ENCODE measurements at regions not wholly inside any gene's neighbourhood (a gene's known extent, or its start where the extent isn't known, plus 50 kb on each side); places are given as distances from the start of the nearest gene placed in this dataset.
A peak's percentile ranks its signal among the peaks of the same experiment; 100 is the strongest.

- H3K36me3 ChIP-seq (ENCODE audit: insufficient read depth, low read length): no peaks in the 10 kb centered on the region
- H3K9ac ChIP-seq (ENCODE audit: insufficient read length): no peak overlapping the region
- H3K4me3 ChIP-seq: no peak overlapping the region
- no peaks in the 10 kb centered on the region for H3K9me3 ChIP-seq (ENCODE audit: low read depth, low read length)
- H3K27ac ChIP-seq: no peak overlapping the region
- no peak for DNase-seq (ENCODE audit: low read depth, low spot score)
- TF ChIP-seq POLR2AphosphoS5 (IDR thresholded peaks at IDR 0.05; ENCODE audit: borderline replicate concordance, low read depth, low read length) (no peak), FOXP2 (optimal IDR thresholded peaks at IDR 0.05; ENCODE audit: control extremely low read depth, extremely low read length, insufficient read depth) (no peak), EZH2 (IDR thresholded peaks at IDR 0.05) (no peak)
Observed at GRCh38 chr7:25852939-25853271, 299.1 kb upstream of the NFE2L3 start.

- Histone ChIP-seq H3K9ac (ENCODE audit: insufficient read length) (no peak overlapping the region), H3K27ac (no peak overlapping the region), H3K4me3 (no peak overlapping the region), H3K9me3 (ENCODE audit: low read depth, low read length) (no peaks in the 10 kb centered on the region), H3K36me3 (ENCODE audit: insufficient read depth, low read length) (no peaks in the 10 kb centered on the region)
- no peak for DNase-seq (ENCODE audit: low read depth, low spot score)
- TF ChIP-seq POLR2AphosphoS5 (IDR thresholded peaks at IDR 0.05; ENCODE audit: borderline replicate concordance, low read depth, low read length): no peak
- TF ChIP-seq FOXP2 (optimal IDR thresholded peaks at IDR 0.05; ENCODE audit: control extremely low read depth, extremely low read length, insufficient read depth): no peak
- no peak for TF ChIP-seq EZH2 (IDR thresholded peaks at IDR 0.05)
Observed at GRCh38 chr7:25853314-25853713, 298.7 kb upstream of the NFE2L3 start.

GRCh38 chr7:25854059-25854458 is 297.9 kb upstream of the NFE2L3 start:
- Histone ChIP-seq H3K9ac (ENCODE audit: insufficient read length) (peak overlapping the region; percentile 35), H3K36me3 (ENCODE audit: insufficient read depth, low read length) (no peaks in the 10 kb centered on the region), H3K27ac (peak overlapping the region; percentile 87; the same call in 1 of the 2 replicates), H3K4me3 (peak overlapping the region; percentile 86), H3K9me3 (ENCODE audit: low read depth, low read length) (no peaks in the 10 kb centered on the region)
- no peak for TF ChIP-seq FOXP2 (optimal IDR thresholded peaks at IDR 0.05; ENCODE audit: control extremely low read depth, extremely low read length, insufficient read depth)
- TF ChIP-seq POLR2AphosphoS5 (IDR thresholded peaks at IDR 0.05; ENCODE audit: borderline replicate concordance, low read depth, low read length): no peak
- TF ChIP-seq EZH2 (IDR thresholded peaks at IDR 0.05): no peak
- DNase-seq (ENCODE audit: low read depth, low spot score): no peak

GRCh38 chr7:25854608-25855497 is 297.1 kb upstream of the NFE2L3 start:
- Histone ChIP-seq H3K4me3 (peak overlapping the region; percentile 86), H3K9ac (ENCODE audit: insufficient read length) (peak overlapping the region; percentile 35)
- DNase-seq (ENCODE audit: low read depth, low spot score): peak; percentile 94

GRCh38 chr7:25855854-25856782 is 295.9 kb upstream of the NFE2L3 start:
- H3K36me3 ChIP-seq (ENCODE audit: insufficient read depth, low read length): no peaks in the 10 kb centered on the region
- peak overlapping the region; percentile 86 for H3K4me3 ChIP-seq
- 0 out of 2 replicates have a peak overlapping the region, but pooled peaks have one; percentile 45 for H3K27ac ChIP-seq
- peak overlapping the region; percentile 71 for H3K9ac ChIP-seq (ENCODE audit: insufficient read length)
- no peak for DNase-seq (ENCODE audit: low read depth, low spot score)
- TF ChIP-seq EZH2 (IDR thresholded peaks at IDR 0.05) (no peak), POLR2AphosphoS5 (IDR thresholded peaks at IDR 0.05; ENCODE audit: borderline replicate concordance, low read depth, low read length) (no peak), FOXP2 (optimal IDR thresholded peaks at IDR 0.05; ENCODE audit: control extremely low read depth, extremely low read length, insufficient read depth) (no peak)
- no peaks in the 10 kb centered on the region for H3K9me3 ChIP-seq (ENCODE audit: low read depth, low read length)

More at GRCh38 chr7:25854608-25855497, 297.1 kb upstream of the NFE2L3 start:
- H3K27ac ChIP-seq: peak overlapping the region; percentile 87
- no peaks in the 10 kb centered on the region for H3K36me3 ChIP-seq (ENCODE audit: insufficient read depth, low read length)
- TF ChIP-seq POLR2AphosphoS5 (IDR thresholded peaks at IDR 0.05; ENCODE audit: borderline replicate concordance, low read depth, low read length): peak; percentile 46; the same call in 1 of the 2 replicates
- no peak for TF ChIP-seq FOXP2 (optimal IDR thresholded peaks at IDR 0.05; ENCODE audit: control extremely low read depth, extremely low read length, insufficient read depth)
- H3K9me3 ChIP-seq (ENCODE audit: low read depth, low read length): no peaks in the 10 kb centered on the region

- Histone ChIP-seq H3K9ac (ENCODE audit: insufficient read length) (peak overlapping the region; percentile 73), H3K36me3 (ENCODE audit: insufficient read depth, low read length) (no peaks in the 10 kb centered on the region), H3K9me3 (ENCODE audit: low read depth, low read length) (no peaks in the 10 kb centered on the region), H3K27ac (peak overlapping the region; percentile 93), H3K4me3 (peak overlapping the region; percentile 86)
- TF ChIP-seq FOXP2 (optimal IDR thresholded peaks at IDR 0.05; ENCODE audit: control extremely low read depth, extremely low read length, insufficient read depth) (peak; percentile 48), EZH2 (IDR thresholded peaks at IDR 0.05) (no peak), POLR2AphosphoS5 (IDR thresholded peaks at IDR 0.05; ENCODE audit: borderline replicate concordance, low read depth, low read length) (no peak)
- peak; percentile 51 for DNase-seq (ENCODE audit: low read depth, low spot score)
Observed at GRCh38 chr7:25857376-25858067, 294.5 kb upstream of the NFE2L3 start.

GRCh38 chr7:25858200-25858524 is 293.8 kb upstream of the NFE2L3 start:
- no peak overlapping the region for H3K9ac ChIP-seq (ENCODE audit: insufficient read length)
- H3K27ac ChIP-seq: no peak overlapping the region
- H3K36me3 ChIP-seq (ENCODE audit: insufficient read depth, low read length): no peaks in the 10 kb centered on the region
- no peak for DNase-seq (ENCODE audit: low read depth, low spot score)
- no peak overlapping the region for H3K4me3 ChIP-seq
- TF ChIP-seq FOXP2 (optimal IDR thresholded peaks at IDR 0.05; ENCODE audit: control extremely low read depth, extremely low read length, insufficient read depth): no peak
- TF ChIP-seq POLR2AphosphoS5 (IDR thresholded peaks at IDR 0.05; ENCODE audit: borderline replicate concordance, low read depth, low read length): no peak
- TF ChIP-seq EZH2 (IDR thresholded peaks at IDR 0.05): no peak
- no peaks in the 10 kb centered on the region for H3K9me3 ChIP-seq (ENCODE audit: low read depth, low read length)

Data from SK-N-MC (cell line).